GM03348 (cell line): ENCODE measurements at regions not wholly inside any gene's neighbourhood (a gene's known extent, or its start where the extent isn't known, plus 50 kb on each side); places are given as distances from the start of the nearest gene placed in this dataset.
"Not testable (repeated sequence)": the region's sequence is repeated elsewhere in the genome, so short reads cannot be mapped to it uniquely, and the experiment has no call there.

ENCODE experiments used
- DNase-seq: peaks from one replicate; pipeline ENCODE4 v3.0.0; 2012; ENCODE audit warnings: low spot score

GRCh38 chr4:27728892-27729291 lies 868.3 kb downstream of the STIM2 start:
- no peak for DNase-seq

- no peak for DNase-seq
Observed at GRCh38 chr4:27742816-27743215, 882.2 kb downstream of the STIM2 start.

GRCh38 chr4:27759611-27760575 lies 899.3 kb downstream of the STIM2 start:
- no peak for DNase-seq

GRCh38 chr4:27763830-27764525 lies 903.3 kb downstream of the STIM2 start:
- no peak for DNase-seq

GRCh38 chr4:27764526-27764837 lies 903.8 kb downstream of the STIM2 start:
- no peak for DNase-seq

- DNase-seq, result no peak
Observed at GRCh38 chr4:27770895-27771294, 910.3 kb downstream of the STIM2 start.

- DNase-seq, result no peak
Observed at GRCh38 chr4:27775156-27775555, 914.5 kb downstream of the STIM2 start.

GRCh38 chr4:27779827-27780226 lies 919.2 kb downstream of the STIM2 start:
- no peak for DNase-seq

GRCh38 chr4:27787195-27787594 lies 926.6 kb downstream of the STIM2 start:
- DNase-seq, result no peak

GRCh38 chr4:27789773-27790172 lies 929.1 kb downstream of the STIM2 start:
- DNase-seq, result peak; percentile 29

GRCh38 chr4:27790911-27791310 lies 930.3 kb downstream of the STIM2 start:
- DNase-seq, result no peak

GRCh38 chr4:27791640-27792039 lies 931.0 kb downstream of the STIM2 start:
- DNase-seq, result peak; percentile 56

GRCh38 chr4:27807207-27807606 lies 946.6 kb downstream of the STIM2 start:
- DNase-seq, result peak; percentile 40

GRCh38 chr4:27811948-27812347 lies 951.3 kb downstream of the STIM2 start:
- no peak for DNase-seq

- not testable (repeated sequence) for DNase-seq
Observed at GRCh38 chr4:27813226-27813625, 952.6 kb downstream of the STIM2 start.

GRCh38 chr4:27813699-27814425 lies 953.2 kb downstream of the STIM2 start:
- DNase-seq, result not testable (repeated sequence)

- peak; percentile 37 for DNase-seq
Observed at GRCh38 chr4:27819246-27819645, 958.6 kb downstream of the STIM2 start.

- DNase-seq, result no peak
Observed at GRCh38 chr4:27828843-27829242, 968.2 kb downstream of the STIM2 start.

- no peak for DNase-seq
Observed at GRCh38 chr4:27830251-27830650, 969.6 kb downstream of the STIM2 start.

- no peak for DNase-seq
Observed at GRCh38 chr4:27835851-27836250, 975.2 kb downstream of the STIM2 start.

GRCh38 chr4:27836523-27836922 lies 975.9 kb downstream of the STIM2 start:
- no peak for DNase-seq

- no peak for DNase-seq
Observed at GRCh38 chr4:27843776-27844175, 983.1 kb downstream of the STIM2 start.

GRCh38 chr4:27844376-27844775 lies 983.7 kb downstream of the STIM2 start:
- DNase-seq, result no peak
